Stomach (tissue), 4 donors: ENCODE measurements at regions not wholly inside any gene's neighbourhood (a gene's known extent, or its start where the extent isn't known, plus 50 kb on each side); places are given as distances from the start of the nearest gene placed in this dataset.

Experiments
- CTCF ChIP-seq, 7 experiments: fragments of 450-650 bp in 4 of 7; fragments of 200-600 bp in 3 of 7; sonication (generic) in 3 of 7; IDR thresholded peaks; one replicate each; pipeline ENCODE4 v1.5.1; 2016 to 2019; ENCODE audit warnings: antibody characterized with exemption in 7 of 7, control low read depth in 2 of 7, mild to moderate bottlenecking in 1 of 7
- EP300 ChIP-seq: sonication (generic); formaldehyde crosslinking; IDR thresholded peaks from one replicate; pipeline ENCODE4 v1.6.1; 2017; ENCODE audit warnings: antibody characterized with exemption
- POLR2A ChIP-seq, 4 donors: fragments of 450-650 bp; IDR thresholded peaks; one replicate each; pipeline ENCODE4 v1.6.1; 2016; ENCODE audit warnings: antibody characterized with exemption in 4 of 4, control low read depth in 2 of 4, mild to moderate bottlenecking in 1 of 4, moderate library complexity in 1 of 4
- POLR2AphosphoS5 ChIP-seq, 3 donors: sonication (generic); formaldehyde crosslinking; IDR thresholded peaks; one replicate each; pipeline ENCODE4 v1.6.1; 2016; ENCODE audit warnings: antibody characterized with exemption in 3 of 3

- TF ChIP-seq CTCF (IDR thresholded peaks at IDR 0.05) (no peak), EP300 (no peak), POLR2A (IDR thresholded peaks at IDR 0.05) (no peak), POLR2AphosphoS5 (IDR thresholded peaks at IDR 0.05) (no peak)
These were observed 68.2 kb upstream of the MDM1 start for GRCh38 chr12:68400226-68400829.
